ENCODE measurements at regions not wholly inside any gene's neighbourhood (a gene's known extent, or its start where the extent isn't known, plus 50 kb on each side); places are given as distances from the start of the nearest gene placed in this dataset.

GRCh38 chr20:55583036-55583435, 422.3 kb downstream of the CBLN4 start:
- TF ChIP-seq CTCF (IDR thresholded peaks at IDR 0.05) (no peak), EP300 (IDR thresholded peaks at IDR 0.05) (no peak)

Measured in esophagus muscularis mucosa (tissue), 3 donors.